ENCODE measurements at regions not wholly inside any gene's neighbourhood (a gene's known extent, or its start where the extent isn't known, plus 50 kb on each side); places are given as distances from the start of the nearest gene placed in this dataset.
A peak's percentile ranks its signal among the peaks of the same experiment; 100 is the strongest.

DNA sequence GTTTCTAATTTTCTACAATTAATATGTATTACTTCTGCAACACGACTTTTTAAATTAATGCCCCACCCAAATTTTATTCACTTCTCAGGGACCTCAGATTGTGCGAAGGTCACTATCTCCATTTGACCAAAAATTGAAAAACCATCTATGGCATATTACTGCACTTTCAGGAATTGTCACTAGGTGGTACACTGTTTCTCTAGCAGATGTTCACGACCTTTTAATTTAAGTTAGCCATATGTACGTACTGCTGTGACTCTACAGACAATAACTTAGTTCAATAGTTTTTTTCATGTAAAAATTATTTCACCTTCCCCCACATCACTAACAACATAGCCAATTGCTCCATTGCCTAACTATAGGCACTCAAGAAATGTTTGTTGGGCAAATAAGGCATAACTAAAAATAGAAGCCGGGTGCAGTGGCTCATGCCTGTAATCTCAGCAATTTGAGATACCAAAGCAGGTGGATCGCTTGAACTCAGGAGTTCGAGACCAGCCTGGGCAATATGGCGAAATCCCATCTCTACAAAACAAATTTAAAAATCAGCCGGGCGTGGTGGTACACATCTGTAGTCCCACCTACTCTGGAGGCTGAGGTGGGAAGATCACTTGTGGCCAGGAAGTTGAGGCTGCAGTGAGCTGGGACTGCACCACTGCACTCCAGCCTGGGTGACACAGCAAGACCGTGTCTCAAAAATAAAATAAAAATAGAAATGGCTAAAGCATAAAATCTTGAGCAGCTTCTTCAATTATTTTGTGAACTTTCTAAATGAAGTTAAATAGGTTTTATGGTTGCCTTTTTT, 75.7 kb upstream of the PKN2 start:
- DNase-seq: peak; percentile 32

DNA sequence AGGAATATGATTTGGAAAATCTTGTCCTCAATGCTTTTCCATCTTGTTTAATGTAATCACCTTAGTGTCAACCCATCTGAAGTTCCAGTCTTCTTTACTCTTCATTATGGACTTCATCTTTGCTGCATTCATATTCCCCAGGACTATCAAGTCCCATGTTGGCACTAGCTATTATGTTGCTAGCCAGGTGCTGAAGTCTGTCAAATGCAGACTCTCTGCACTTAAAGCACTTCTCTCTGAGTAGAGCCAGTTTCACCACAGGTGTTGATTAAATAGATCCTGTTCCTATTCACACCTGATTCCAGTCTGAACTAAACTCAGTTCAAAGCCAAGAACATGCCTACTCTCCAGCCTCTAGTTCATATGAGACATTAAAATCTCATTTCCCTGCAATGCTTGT, 75.0 kb upstream of the PKN2 start:
- DNase-seq: no peak

GRCh38 chr1:88610687-88611086, 73.4 kb upstream of the PKN2 start:
- DNase-seq: no peak

DNA sequence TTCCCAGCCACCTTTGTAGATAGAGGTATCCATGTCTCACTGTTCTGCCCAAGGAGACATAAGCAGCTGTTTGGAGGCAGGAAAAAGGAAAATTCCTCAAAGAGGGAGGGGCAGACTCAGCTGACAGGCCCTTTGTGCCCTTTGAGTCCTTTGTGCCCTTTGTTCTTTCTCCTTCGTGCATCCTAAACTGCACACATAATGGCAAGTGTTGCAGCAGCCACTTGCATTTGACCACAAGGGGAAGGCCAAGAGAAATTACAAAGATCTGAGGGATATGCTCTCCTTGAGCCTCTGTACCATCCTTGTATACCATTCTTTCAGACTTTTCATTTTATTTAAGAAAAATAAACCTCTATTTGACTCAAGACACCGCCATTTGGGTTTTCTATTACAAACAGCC, 71.8 kb upstream of the PKN2 start:
- DNase-seq: no peak

DNA sequence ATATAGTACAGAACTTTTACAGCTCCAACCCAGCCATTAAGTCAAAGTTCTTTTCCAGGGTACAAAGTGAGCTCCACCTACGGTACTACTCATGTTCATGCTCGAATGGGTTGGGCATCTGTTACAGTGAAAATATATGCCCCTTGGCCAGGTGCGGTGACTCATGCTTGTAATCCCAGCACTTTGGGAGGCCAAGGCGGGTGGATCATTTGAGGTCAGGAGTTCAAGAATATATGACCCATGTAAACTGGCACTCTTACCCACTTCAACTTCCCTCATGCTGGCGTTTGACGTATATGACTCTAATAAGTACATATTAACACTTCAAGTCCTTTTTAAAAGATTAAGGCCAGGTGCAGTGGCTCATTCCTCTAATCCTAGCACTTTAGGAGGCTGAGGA, 71.3 kb upstream of the PKN2 start:
- no peak for DNase-seq

GRCh38 chr1:88618331-88618730, 65.7 kb upstream of the PKN2 start:
- DNase-seq: no peak

- DNase-seq: peak; percentile 23
These were observed 61.0 kb upstream of the PKN2 start for GRCh38 chr1:88623101-88623500.
